ENCODE measurements at regions not wholly inside any gene's neighbourhood (a gene's known extent, or its start where the extent isn't known, plus 50 kb on each side); places are given as distances from the start of the nearest gene placed in this dataset.

DNA sequence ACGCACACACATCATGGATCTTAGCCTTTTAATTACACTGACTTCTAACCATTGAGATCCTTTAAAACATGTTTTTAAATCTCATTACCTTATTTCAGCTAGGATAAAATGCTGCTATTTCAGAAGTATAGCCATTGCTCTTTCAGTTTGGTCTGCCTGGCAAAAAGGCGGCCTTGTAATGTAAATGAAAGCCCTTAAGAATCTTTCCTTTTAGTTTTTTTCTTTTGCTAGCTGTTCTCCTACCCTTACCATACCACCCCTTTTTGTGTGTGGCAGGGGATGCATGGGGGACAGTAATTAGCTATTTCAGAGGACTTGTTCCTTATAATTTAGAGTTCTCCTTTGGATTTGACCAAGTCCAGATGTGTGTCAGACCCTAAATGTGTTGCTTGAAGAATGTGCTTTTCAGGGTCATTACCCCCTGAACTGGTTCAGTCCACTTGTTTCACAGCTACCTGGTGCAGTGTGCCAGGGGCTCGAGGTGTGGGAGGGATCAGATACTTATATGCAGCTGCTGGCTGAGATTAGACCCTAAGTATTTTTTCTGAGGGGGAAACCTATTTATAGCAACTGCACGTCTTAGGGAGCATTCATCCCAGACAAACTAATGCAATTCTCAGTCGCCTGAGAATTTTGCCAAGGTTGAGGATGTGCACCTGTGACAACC is 986.8 kb downstream of the NLGN4Y start:
- DNase-seq (ENCODE audit: low spot score) = no peak

DNA sequence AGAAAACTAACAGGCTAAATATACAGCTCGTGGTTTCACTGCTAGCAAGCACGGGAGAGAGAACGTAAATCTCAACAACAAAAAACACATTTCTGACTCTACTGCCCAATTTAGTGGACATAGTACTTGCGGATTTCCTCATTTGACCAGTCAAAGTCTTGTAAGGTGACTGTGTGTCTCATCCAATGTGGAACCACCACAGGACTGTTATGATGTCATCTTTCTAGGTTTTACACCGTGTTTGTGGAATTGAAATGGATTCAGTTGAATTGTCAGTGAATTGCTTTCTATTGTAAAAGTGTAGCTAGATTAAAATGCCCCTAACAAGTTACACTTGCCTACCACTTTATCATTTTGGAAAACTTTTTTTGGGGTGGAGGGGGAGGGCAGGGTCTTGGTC is 1010.8 kb downstream of the NLGN4Y start:
- no peak for DNase-seq (ENCODE audit: low spot score)

DNA sequence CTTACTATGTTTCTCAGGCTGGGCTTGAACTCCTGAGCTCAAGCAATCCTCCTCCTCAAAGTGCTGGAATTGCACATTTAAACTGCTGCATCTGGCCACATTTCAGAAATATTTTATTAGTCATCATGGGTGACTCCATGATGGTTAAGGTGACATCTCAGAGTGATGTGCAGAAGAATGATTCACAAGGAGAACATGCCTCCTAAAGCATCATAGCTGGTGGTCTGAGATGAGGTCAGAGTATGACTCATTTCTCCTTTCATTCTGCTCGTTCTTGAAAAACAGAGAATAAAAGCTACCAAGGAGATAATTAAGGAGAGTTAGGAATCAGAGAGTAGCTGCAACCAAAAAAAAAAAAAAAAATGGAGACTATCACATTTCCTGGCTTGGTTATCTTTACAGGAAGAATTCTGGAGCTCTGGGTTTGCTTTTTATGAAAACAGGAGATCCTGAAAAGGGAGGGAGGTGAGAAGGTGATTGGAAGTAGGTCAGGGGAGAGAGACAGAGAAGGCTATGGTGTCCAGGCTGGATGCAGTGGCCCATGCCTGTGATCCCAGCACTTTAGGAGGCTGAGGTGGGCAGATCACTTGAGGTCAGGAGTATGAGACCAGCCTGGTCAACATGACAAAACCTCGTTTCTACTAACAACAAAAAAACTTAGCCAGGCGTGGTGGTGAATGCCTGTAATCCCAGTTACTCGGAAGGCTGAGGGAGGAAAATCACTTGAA is 1011.6 kb downstream of the NLGN4Y start:
- DNase-seq (ENCODE audit: low spot score) = no peak

DNA sequence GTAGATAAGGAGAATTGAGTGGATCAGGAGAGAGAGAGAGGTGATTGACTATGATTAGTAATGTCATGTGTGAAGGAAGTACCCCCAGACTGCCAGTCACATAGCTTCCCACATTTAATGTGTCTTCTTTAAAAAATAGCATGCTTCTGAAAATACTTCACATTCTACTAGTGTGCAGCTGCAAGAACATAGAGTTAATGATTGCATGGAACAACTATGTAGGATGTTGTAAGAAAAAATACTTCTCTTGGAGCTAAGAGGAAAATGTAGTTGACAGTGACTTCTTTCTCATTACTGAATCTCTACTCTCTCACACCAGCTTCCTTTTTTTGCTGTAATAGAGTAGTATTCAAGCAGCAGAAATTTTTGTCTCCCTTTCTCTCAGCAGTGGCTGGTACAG is 1016.2 kb downstream of the NLGN4Y start:
- no peak for DNase-seq (ENCODE audit: low spot score)

DNA sequence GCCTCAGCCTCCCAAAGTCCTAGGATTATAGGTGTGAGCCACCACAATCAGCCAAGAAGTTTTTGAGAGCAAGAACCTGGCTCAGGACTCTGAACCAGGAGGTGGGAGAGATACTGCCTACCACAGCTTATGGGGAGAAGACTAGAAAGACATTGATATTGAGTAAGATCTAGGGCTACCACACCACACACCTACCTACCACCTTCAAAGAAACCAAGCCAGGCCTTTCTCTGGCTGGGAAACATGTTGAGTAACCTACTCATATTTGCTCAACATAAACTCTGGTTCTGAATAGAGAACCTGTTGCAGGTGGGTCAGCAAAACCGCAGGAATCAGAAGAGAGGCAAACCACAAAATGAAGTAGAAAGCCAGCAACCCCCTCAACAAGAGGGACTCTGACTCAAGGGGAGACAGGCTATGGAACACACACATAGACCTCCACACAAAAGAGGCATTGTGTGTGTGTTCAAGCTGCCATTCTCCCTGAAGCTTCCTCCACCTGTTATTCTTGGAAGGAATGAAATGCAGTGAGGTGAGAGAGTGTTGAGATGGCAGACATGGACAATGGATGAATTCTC is 1021.9 kb downstream of the NLGN4Y start:
- DNase-seq (ENCODE audit: low spot score) = no peak

DNA sequence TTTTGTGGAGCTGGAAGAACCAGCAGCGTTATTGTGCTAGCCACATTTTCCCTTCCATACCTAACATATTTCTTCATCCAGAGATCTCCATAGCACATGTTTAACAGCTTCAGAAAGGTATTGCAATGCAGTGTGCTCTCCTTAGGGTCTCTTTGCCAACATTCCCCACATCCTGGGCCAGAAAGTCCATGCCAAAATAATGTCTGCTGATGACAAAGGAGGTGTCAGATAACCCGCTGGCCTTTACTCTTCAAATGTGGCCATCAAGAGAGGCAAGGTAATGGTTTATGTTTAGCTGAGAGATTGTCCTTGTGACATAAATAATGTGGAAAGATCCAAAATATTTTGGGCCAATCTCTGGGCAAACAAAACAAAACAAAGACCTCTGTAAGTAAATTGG is 1027.7 kb downstream of the NLGN4Y start:
- DNase-seq (ENCODE audit: low spot score) = no peak

DNA sequence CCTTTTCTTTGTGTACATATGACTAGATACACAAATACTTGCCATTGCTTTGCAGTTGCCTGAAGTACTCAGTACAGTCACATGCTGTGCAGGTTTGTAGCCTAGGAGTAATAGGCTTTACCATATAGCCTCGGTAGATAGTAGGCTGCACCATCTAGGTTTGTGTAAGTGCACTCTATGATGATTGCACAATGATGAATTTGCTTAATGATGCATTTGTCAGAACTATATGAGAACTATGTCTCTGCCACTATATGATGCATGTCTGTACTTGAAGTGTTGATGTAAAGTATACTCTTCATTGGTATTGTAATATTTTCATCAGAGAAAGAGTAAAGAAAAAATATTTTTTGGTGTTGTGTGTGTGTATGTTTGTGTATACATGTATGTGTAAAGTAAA is 1030.7 kb downstream of the NLGN4Y start:
- no peak for DNase-seq (ENCODE audit: low spot score)

DNA sequence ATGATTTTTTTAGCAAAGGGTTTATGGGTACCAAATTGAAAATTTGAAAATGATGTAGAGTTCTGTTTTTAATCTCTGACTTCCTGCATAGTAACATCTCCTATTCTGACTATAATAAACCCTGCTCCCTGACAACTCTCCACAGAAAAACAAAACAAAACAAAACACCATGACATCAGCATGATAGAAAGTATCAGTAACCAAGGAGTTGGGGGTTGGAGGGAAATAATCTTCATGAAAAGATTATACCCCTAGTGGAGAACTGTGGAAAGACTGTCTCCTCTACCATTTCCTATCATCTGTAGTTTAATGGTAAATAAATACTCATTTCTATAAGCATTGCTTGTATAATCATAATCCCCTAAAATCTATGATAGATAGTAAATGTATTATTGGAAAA is 1034.8 kb downstream of the NLGN4Y start:
- DNase-seq (ENCODE audit: low spot score) = no peak

DNA sequence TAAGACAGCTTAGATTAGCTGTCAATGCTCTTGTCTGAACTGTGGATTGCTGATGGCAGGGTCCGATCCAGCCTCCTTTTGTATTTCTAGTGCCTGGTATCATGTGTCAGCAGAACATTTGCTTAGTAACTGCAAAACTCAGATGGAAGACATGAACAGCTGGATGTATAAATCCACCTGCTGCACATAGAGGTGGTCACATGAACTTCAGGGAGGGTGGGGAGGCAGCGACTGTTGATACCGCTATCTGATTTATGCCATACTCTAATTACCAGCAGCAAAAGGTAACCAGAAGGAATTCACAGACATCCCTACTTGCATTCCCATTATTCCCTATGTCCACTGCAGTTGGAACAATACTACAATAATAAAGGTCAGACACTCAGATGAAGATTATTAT is 1036.5 kb downstream of the NLGN4Y start:
- no peak for DNase-seq (ENCODE audit: low spot score)

DNA sequence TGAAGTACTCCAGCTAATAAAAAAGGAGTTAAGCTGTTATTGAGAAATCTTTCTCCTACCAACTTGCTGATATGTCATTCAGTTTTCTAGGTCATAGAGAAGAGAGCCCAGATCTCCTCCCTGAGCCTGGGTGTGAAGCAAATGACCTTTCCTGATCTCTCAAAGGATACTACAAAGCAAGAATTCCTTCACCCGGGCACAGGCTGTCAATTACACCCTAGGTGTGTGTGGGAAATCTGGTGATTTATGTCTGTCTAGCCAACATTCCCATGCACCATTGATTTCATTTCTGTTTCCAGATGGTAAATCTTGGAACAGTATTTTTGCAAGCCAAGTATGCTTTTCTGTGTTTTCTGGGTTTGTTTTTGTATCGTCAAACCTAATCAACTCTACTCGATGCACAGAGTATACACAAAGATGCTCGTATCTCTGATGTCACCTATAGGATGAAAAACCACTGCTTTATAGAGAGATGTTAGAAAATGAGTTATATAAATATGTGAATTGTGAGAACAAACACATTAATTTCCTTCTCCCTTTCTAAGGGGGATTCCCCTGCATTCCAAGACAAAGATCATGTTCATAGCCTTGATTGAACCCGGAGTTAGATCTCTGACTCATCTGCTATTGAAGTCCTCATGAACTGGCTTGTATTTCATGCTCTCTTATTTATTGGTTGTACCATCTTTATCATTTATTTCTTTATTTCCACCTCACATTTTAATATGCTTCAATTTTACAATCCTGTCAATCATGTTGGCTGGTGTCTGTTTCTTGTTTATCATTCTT is 1037.4 kb downstream of the NLGN4Y start:
- no peak for DNase-seq (ENCODE audit: low spot score)

DNA sequence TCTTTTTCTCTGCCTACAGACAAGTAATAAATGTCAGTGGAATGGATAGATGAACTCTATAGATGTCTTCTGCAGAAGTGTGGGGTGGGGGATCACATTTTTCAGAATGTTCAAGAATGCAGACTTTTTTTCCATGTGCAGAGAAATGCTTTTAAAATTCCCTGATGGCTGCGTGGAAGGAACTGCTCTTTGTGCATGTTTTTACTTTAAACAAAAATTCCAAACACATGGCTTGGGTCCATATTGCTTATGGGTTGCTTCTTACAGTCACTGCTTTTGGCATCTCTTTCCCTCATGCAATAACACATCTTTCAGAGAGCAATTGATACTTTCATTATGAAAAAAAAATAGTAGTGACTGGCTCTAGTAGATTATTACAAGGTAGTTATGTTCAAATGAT is 1053.6 kb downstream of the NLGN4Y start:
- no peak for DNase-seq (ENCODE audit: low spot score)

DNA sequence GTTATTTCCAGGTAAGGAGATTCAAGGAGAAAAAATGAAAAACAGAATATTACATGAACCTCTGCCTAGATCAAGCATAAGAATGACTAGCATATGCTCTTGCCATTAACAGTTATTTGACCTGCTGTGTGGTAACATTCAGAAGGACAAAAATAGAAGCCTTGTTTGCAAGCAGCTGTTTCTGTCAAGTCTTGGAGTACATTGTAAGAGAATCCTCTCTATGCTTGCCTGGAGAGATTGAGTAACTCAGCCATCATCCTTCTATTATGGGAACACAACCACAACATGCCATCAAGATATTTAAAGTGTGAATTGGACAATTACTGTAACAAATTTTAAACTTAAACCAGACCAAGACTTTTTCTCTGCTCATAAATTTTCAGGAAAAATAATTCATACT is 1054.4 kb downstream of the NLGN4Y start:
- DNase-seq (ENCODE audit: low spot score) = no peak

DNA sequence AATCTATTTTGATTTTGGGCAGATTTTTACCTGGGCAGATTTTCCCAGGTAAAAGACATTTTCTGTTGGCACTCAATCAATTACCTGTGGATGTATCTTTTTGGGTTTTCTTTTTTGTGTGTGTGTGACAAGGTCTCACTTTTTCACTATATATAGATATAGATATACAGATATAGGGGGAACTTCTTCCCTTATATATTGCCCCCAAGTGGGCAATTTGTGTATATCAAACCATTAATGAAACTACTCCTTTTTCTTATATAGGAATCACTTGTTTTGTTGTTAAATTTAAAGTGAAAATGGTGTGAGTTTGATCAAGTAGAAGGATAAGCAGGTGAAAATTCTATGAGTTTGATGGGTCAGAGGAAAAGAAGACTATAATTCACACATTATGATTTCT is 1054.9 kb downstream of the NLGN4Y start:
- DNase-seq (ENCODE audit: low spot score) = no peak

DNA sequence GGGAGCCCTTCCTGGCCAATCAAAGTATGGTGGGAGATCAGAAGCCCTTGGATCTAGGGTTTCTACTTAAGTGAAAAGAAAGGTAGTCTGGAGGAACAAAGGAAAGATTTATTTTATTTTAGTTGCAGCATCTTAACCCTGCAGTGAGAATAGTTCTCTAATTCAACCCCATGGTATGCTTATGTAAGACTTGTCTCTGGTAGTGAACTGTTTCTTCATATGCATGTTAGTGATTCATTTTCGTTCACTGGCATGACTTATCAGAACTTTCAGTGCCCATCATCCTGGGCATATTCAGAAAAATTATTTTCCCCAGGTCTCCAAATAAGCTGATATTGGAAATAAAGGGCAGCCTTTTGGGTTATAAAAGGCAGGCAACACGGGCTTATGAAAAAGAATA is 1058.8 kb downstream of the NLGN4Y start:
- DNase-seq (ENCODE audit: low spot score) = no peak

DNA sequence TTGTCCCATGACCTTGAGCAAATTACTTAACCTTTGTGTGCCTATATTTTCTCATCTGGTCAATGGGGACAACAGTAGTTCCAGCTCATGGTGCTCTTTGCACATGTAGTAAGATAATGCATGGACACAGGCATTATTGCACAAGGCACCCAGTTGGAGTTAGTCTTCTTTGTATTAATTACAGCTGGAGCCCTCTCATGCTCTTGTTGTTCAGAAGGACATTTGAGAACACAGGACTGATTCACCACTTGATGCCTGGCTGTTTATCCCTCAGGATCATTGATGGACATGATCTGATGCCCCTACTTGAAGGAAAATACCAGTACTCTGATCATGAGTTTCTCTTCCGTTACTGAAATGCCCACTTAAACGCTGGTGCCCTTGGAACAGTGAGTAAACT is 1068.6 kb downstream of the NLGN4Y start:
- DNase-seq (ENCODE audit: low spot score) = no peak

DNA sequence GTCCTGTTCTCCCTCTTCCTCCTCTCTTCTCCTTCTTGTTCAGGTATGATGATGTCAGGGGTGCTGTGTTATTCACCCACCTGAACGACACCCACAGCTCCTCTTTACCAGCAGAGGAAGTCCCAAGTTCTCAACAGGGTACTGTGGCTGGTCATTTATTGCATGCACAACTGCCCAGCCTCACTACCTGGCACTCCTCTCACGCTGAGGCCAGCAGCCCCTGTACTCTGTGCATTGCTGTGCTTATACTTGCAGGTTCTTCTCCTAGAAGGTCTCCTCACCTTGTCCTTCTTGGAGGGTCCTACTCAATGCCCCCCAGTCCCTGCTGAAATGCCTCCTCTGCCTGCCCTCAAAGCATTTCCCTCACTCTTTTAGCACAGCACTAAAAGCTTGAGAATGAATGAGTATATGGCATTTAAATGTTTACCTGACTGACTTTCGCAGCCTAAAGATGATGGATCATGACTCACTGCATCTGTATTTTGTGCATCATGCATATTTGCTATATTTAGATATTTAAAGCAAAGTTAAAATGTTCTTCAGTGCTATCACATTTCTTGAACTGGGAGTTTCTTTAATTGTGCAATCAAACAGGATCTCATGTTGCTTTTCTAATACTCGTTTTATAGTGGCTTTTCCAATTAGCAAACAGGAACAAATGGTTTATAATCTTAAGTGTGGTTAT is 1069.3 kb downstream of the NLGN4Y start:
- DNase-seq (ENCODE audit: low spot score) = no peak

DNA sequence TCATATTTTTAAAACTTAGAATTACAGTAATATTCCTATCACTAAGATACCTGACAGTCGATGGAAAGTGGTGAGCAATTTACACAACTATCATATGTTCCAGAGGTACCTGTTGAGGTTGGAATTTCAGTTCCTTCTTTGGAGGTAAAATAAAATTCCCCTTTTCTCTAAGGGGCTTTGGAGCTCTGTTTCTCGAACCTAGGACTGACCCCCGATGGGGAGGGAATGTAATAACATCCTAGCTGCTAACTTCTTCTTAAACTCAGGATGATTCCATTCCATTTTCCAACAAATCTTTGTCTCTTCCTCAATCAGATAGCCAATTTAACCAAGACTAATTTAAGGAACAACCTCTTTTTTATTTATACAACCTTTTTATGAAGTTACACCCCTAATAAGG is 1069.8 kb downstream of the NLGN4Y start:
- no peak for DNase-seq (ENCODE audit: low spot score)

DNA sequence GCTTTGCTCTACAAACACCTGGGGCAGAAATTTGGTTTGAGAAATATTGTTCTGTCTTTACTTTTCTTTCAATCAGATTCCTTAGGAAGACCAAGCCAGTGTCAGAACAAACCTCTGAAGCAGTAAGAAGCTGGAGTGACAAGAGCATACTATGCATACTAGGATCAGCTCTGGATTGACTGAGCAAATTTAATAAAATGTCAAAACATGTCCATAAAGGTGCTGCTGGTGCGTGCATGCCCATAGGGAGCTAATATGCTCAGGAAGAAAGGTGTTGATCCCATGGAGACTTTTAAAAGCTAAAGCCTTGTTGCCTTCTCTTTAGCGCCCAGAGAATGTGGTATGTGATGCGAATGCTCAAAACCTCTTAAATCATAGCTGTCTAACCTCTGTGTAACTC is 1076.2 kb downstream of the NLGN4Y start:
- no peak for DNase-seq (ENCODE audit: low spot score)

DNA sequence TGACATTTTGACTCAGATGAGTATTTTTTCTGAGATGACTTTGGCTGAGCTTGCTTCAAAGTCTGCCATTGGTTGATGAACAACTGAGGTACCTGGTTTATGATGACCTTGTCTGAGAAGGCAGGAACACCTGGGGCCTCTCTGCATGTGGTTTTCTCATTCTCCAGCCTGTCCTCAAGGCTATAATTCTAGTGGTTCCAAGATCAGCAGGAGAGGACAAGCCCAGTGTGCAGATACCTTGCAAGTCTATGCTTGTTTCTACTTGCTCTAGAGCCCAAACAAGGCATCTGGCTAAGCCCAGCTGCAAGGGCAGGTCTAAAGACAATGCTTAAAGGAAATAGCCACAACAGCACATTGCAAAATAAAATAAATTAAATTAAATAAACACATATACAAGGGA is 1100.0 kb downstream of the NLGN4Y start:
- DNase-seq (ENCODE audit: low spot score) = no peak

DNA sequence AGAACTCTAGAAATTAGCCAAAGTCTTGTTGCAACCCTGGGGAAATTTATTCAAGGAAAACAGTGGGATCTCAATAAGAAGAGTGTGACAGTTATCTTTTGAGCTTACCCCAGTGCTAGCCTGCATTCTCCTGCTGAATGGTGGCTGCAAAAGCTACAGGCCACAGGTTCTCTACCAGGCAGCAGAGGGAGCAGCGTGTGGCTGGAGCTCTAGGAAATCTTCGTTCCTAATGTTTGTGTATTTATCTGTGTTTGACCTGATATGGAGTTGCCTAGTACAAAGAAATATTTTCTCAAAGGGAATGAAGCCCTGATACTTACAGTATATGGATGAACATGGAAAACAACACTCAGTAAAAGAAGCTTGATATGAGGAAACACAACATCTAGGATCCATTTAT is 1100.6 kb downstream of the NLGN4Y start:
- no peak for DNase-seq (ENCODE audit: low spot score)

DNA sequence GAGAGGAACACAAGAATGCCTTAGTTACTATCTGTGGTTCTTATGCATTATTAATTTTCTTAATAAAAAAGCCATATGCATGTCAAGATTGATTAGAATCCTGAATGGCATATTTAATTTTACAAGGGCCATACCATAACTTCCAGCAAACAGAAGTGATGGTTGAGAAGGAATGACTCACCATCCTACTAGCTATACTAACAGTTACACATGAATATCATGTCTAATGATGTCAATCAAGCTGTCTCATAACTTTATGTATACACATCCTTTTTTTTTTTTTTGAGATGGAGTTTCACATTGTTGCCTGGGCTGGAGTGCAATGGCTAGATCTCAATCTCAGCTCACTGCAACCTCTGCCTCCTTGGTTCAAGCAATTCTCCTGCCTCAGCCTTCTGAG is 1123.9 kb downstream of the NLGN4Y start:
- DNase-seq (ENCODE audit: low spot score) = no peak

DNA sequence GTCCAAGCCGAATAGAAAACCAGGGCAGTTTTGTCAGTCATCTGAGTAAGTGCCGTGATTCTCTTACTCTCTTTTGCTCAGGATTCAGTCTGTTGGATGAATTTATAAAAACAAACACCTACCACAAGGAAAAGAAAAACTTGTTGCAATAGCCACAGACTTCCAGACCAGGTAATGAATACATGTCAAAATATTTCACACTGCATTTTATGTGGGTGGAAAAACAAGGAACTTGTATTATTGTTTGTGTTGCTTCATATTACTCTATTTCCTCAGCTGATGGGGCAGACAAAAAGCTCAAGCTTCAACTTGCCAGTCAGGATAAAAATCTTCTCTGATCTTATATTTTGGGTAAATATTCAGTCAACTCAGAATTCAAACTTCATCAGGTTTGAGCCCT is 1125.7 kb downstream of the NLGN4Y start:
- DNase-seq (ENCODE audit: low spot score) = no peak

Data from kidney tubule cell (primary cell).